Endodermal cell (in vitro differentiated cells): ENCODE measurements at regions not wholly inside any gene's neighbourhood (a gene's known extent, or its start where the extent isn't known, plus 50 kb on each side); places are given as distances from the start of the nearest gene placed in this dataset.
A peak's percentile ranks its signal among the peaks of the same experiment; 100 is the strongest.

Experiments
- DNase-seq: peaks from one replicate; pipeline ENCODE4 v3.0.0-alpha.2; 2017
- H3K27ac ChIP-seq: 2 replicates; pipeline ENCODE4 v1.5.1; 2013; ENCODE audit warnings: mild to moderate bottlenecking, low read depth, low read length, moderate library complexity
- H3K27me3 ChIP-seq: 2 replicates; pipeline ENCODE4 v1.6.1; 2013; ENCODE audit warnings: mild to moderate bottlenecking, low read length, moderate library complexity; ENCODE audit not compliant: insufficient read depth, control insufficient read depth, poor library complexity, severe bottlenecking
- H3K36me3 ChIP-seq: 2 replicates; pipeline ENCODE4 v1.7.0; 2013; ENCODE audit warnings: mild to moderate bottlenecking, low read length, moderate library complexity; ENCODE audit not compliant: control insufficient read depth, insufficient read depth
- H3K4me1 ChIP-seq: one replicate; pipeline ENCODE4 v1.7.0; 2013; ENCODE audit warnings: low read length; ENCODE audit not compliant: control insufficient read depth, insufficient read depth
- H3K4me3 ChIP-seq: 2 replicates; pipeline ENCODE4 v1.5.1; 2013; ENCODE audit warnings: mild to moderate bottlenecking, low read length, moderate library complexity
- H3K9ac ChIP-seq: 2 replicates; pipeline ENCODE4 v1.6.1; 2013; ENCODE audit warnings: mild to moderate bottlenecking, low read length, moderate library complexity; ENCODE audit not compliant: poor library complexity, severe bottlenecking; ENCODE audit errors: extremely low read depth
- H3K9me3 ChIP-seq: 2 replicates; pipeline ENCODE4 v1.6.1; 2013; ENCODE audit warnings: mild to moderate bottlenecking, low read length, moderate library complexity; ENCODE audit not compliant: control insufficient read depth
- H3K27ac Mint-ChIP-seq: 2 replicates; pipeline ENCODE4 v1.8.0; 2020; ENCODE audit warnings: mixed read lengths
- H3K27me3 Mint-ChIP-seq: 2 replicates; pipeline ENCODE4 v1.8.0; 2021; ENCODE audit warnings: mild to moderate bottlenecking, mixed read lengths; ENCODE audit not compliant: insufficient read depth
- H3K36me3 Mint-ChIP-seq: 2 replicates; pipeline ENCODE4 v1.8.0; 2020; ENCODE audit warnings: low read depth, mixed read lengths
- H3K4me1 Mint-ChIP-seq: 2 replicates; pipeline ENCODE4 v1.8.0; 2020; ENCODE audit warnings: mixed read lengths
- H3K4me3 Mint-ChIP-seq: 2 replicates; pipeline ENCODE4 v1.8.0; 2020; ENCODE audit warnings: mild to moderate bottlenecking, moderate library complexity, mixed read lengths
- H3K9me3 Mint-ChIP-seq: 2 replicates; pipeline ENCODE4 v1.8.0; 2020; ENCODE audit warnings: mild to moderate bottlenecking, mixed read lengths
- CTCF ChIP-seq: fragments of 200-600 bp; sonication (generic); conservative IDR thresholded peaks from 2 replicates; pipeline ENCODE4 v1.5.0; 2021; ENCODE audit warnings: antibody characterized with exemption, mild to moderate bottlenecking
- WGBS, 2 experiments: methylation state at CpG; one replicate each; pipeline versions ENCODE4 v1.1.5 to v1.1.7; 2013; ENCODE audit warnings: missing lambda C conversion rate in 2 of 2, mixed read lengths in 1 of 2; ENCODE audit not compliant: insufficient coverage in 1 of 2, insufficient read length in 1 of 2; 5-methylcytosine and 5-hydroxymethylcytosine counted together

DNA sequence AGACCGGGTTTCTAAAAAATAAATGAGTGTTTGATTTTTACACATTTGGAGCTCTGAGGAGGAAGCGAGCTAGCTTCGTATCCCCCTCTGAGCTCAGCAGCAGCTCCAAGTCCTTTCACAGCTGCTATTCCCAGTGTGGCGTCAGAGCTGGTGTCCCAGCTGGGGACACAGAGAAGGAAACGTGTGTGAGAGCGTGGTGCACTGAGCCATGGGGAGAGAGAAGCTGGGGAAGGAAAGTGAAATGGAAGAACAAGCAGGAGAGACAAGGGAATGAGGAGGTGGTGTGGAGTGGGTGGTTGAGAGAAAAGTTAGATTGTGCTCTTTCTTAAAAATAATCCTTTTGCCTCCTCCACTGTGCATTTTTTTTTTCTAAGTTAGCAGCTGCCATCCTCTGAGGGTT is 79.5 kb upstream of the SLC4A4 start:
- no peak for DNase-seq
- peak overlapping the region; percentile 22 for H3K27ac Mint-ChIP-seq
- Histone ChIP-seq H3K27me3 (no peaks in the 10 kb centered on the region), H3K9me3 (no peaks in the 10 kb centered on the region), H3K4me1 (no peaks in the 10 kb centered on the region), H3K4me3 (no peak overlapping the region), H3K9ac (no peak overlapping the region), H3K27ac (no peak overlapping the region), H3K36me3 (no peaks in the 10 kb centered on the region)
- H3K27me3 Mint-ChIP-seq: no peaks in the 10 kb centered on the region
- 86 to 87% methylated on average over 5 to 6 of the region's 6 CpGs for WGBS, 2 experiments
- no peaks in the 10 kb centered on the region for H3K36me3 Mint-ChIP-seq
- no peak for TF ChIP-seq CTCF
- H3K4me1 Mint-ChIP-seq: peaks cover 7% of the 10 kb centered on the region
- H3K4me3 Mint-ChIP-seq: no peak overlapping the region
- H3K9me3 Mint-ChIP-seq: no peaks in the 10 kb centered on the region

GRCh38 chr4:71259911-71260331 is 78.9 kb upstream of the SLC4A4 start:
- Mint-ChIP-seq H3K27me3 (no peaks in the 10 kb centered on the region), H3K4me1 (peaks cover 7% of the 10 kb centered on the region), H3K9me3 (no peaks in the 10 kb centered on the region), H3K4me3 (no peak overlapping the region), H3K27ac (no peak overlapping the region), H3K36me3 (no peaks in the 10 kb centered on the region)
- TF ChIP-seq CTCF: no peak
- Histone ChIP-seq H3K27ac (no peak overlapping the region), H3K9me3 (no peaks in the 10 kb centered on the region), H3K36me3 (no peaks in the 10 kb centered on the region), H3K27me3 (no peaks in the 10 kb centered on the region), H3K4me1 (no peaks in the 10 kb centered on the region), H3K9ac (no peak overlapping the region), H3K4me3 (no peak overlapping the region)
- DNase-seq: no peak
- WGBS, 2 experiments: 86 to 100% methylated on average over 3 of the region's 3 CpGs

DNA sequence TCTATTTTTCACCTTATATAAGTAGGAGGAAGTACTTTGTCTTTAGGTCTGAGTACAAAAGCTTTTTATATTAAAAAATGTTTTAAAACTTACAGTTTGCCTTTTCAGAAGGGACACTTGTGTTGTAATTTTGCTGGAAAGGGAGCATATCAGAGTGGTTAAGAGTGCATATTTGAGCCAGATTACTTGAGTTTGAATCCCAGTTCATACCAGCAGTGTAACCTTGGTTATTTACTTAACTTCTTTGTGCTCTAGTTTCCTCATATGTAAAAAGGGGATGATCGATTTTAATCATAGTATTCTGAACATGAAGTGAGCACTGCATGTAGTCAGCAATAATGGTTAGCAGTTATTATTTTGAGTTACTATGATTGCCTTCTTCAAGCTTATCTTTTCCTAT is 78.3 kb upstream of the SLC4A4 start:
- no peak overlapping the region for H3K27ac Mint-ChIP-seq
- H3K4me1 Mint-ChIP-seq: peaks cover 7% of the 10 kb centered on the region
- WGBS, 2 experiments: 100% methylated on average over 1 of the region's 1 CpG; no CpG with 5 or more reads in 1 of the 2 experiments

More for the DNA sequence above, 78.3 kb upstream of the SLC4A4 start:
- Histone ChIP-seq H3K4me1 (no peaks in the 10 kb centered on the region), H3K9me3 (no peaks in the 10 kb centered on the region), H3K9ac (no peak overlapping the region), H3K27me3 (no peaks in the 10 kb centered on the region), H3K27ac (no peak overlapping the region), H3K4me3 (no peak overlapping the region), H3K36me3 (no peaks in the 10 kb centered on the region)
- DNase-seq: no peak
- Mint-ChIP-seq H3K4me3 (no peak overlapping the region), H3K36me3 (no peaks in the 10 kb centered on the region), H3K9me3 (no peaks in the 10 kb centered on the region), H3K27me3 (no peaks in the 10 kb centered on the region)
- TF ChIP-seq CTCF: no peak
